A549 (cell line): ENCODE measurements at regions not wholly inside any gene's neighbourhood (a gene's known extent, or its start where the extent isn't known, plus 50 kb on each side); places are given as distances from the start of the nearest gene placed in this dataset.

ENCODE experiments used
- EP300 ChIP-seq, 2 experiments: fragments of >200 bp; sonication (Bioruptor Twin); formaldehyde crosslinking; IDR thresholded peaks; 2 replicates in 1 of 2; 3 replicates in 1 of 2; pipeline ENCODE4 v1.6.1; 2016 to 2017
- TF ChIP-seq, protein P1 (sequence below): fragments of >200 bp; sonication (Bioruptor Twin); formaldehyde crosslinking; IDR thresholded peaks from 3 replicates; pipeline ENCODE4 v1.5.1; 2016

DNA sequence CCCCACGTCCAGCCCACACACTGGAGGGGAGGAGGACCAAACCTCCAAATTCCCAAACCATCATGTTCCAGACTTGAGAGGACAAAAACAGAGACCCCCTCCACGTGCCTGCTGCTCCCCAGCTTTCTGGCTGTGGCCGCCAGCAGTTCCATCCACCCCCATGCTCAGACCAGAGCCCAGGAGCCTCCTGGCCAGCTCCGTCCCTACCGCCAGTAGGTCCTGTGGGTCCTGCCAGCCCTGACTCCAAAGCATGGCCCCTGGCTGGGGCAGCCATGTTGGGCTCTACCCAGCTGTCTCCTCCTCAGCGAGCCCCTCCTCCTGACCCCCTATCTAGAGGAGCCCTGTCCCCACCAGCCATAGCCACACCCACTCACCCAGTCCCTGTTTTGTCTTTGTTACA, 227.3 kb upstream of the RTL1 start:
- TF ChIP-seq EP300 (IDR thresholded peaks at IDR 0.05), result no peak
- TF ChIP-seq, protein P1, sequence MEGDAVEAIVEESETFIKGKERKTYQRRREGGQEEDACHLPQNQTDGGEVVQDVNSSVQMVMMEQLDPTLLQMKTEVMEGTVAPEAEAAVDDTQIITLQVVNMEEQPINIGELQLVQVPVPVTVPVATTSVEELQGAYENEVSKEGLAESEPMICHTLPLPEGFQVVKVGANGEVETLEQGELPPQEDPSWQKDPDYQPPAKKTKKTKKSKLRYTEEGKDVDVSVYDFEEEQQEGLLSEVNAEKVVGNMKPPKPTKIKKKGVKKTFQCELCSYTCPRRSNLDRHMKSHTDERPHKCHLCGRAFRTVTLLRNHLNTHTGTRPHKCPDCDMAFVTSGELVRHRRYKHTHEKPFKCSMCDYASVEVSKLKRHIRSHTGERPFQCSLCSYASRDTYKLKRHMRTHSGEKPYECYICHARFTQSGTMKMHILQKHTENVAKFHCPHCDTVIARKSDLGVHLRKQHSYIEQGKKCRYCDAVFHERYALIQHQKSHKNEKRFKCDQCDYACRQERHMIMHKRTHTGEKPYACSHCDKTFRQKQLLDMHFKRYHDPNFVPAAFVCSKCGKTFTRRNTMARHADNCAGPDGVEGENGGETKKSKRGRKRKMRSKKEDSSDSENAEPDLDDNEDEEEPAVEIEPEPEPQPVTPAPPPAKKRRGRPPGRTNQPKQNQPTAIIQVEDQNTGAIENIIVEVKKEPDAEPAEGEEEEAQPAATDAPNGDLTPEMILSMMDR, result no peak
